NOMO-1 treated with DMSO at 0.1 percent for 48 hours (cell line): ENCODE measurements at regions not wholly inside any gene's neighbourhood (a gene's known extent, or its start where the extent isn't known, plus 50 kb on each side); places are given as distances from the start of the nearest gene placed in this dataset.

Experiments
- DNase-seq: peaks from one replicate; lab custom pipeline; 2025; ENCODE audit not compliant: unreplicated experiment; lab: John Stamatoyannopoulos, UW

DNA sequence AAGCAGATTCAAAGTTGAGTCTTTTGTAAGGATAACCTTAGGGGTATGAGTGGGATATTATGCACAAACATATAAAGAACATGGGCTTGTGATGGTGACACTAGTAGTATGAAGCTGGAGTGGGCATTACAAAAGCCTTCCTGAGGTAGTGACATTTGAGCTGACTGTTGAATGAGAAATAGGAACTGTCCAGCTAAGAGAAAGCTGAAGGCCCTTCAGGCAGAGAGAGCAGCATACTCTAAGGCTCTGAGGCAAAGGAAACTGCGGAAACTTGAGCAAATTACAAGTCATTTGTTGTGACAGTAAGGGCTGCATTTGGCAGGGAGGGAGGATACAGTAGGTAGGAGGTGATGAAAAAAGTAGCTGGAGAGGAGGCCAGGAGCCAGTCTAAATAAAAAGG is 190.7 kb upstream of the CD96 start:
- DNase-seq: no peak

GRCh38 chr3:111352585-111352984 is 189.4 kb upstream of the CD96 start:
- DNase-seq: no peak

- no peak for DNase-seq
These were observed 182.6 kb upstream of the CD96 start for GRCh38 chr3:111359261-111360030.

- DNase-seq: no peak
These were observed 179.5 kb upstream of the CD96 start for GRCh38 chr3:111362381-111363009.

GRCh38 chr3:111366515-111366914 is 175.5 kb upstream of the CD96 start:
- no peak for DNase-seq

GRCh38 chr3:111368056-111368455 is 173.9 kb upstream of the CD96 start:
- no peak for DNase-seq

DNA sequence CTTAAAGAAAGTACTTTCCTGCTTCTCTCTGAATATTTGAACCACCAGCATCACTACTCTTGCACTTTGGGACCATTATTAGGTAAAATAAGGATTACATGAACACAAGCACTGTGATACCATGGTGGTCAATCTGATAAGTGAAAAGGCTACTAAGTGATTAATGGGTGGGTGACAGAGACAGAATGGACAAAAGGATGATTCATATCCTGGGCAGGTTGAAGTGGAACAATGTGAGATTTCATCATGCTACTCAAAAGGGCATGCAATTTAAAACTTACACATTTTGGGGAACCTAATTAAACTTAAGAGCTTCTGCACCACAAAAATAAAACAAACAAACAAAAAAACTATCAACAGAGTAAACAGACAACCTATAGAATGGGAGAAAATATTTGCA is 172.0 kb upstream of the CD96 start:
- no peak for DNase-seq

DNA sequence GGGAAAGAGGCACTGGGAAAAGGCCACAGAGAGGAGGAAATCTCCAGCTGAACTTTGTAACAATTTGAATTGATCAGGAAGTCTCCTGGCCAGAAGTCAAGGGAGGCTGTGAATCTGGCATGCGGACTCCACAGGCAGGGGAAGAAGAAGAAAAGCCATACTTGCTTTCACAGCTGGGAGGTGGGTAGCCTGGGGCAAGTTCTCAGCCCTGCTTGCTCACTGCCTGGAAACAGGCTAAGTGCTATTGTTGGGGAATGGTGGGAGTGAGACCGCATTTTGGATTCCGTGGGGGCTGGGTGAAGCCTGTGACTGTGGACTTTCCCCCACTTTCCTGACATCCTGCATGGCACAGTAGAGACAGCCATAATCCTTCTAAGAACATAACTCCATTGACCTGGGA is 168.8 kb upstream of the CD96 start:
- DNase-seq: no peak

DNA sequence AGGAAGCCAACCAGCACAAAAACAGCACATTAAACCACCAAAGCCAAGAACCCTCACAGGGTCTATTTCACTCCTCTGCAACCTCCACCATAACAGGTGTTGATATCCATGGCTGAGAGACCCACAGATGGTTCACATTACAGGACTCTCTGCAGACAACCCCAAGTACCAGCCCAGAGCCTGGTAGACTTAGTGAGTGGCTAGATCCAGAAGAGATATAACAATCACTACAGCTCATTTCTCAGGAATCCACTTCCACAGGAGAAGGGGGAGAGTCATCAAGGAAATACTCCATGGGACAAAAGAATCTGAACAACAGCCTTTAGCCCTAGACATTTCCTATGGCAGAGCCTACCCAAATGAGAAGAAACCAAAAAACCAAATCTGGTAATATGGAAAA is 168.1 kb upstream of the CD96 start:
- no peak for DNase-seq

- DNase-seq: no peak
These were observed 156.0 kb upstream of the CD96 start for GRCh38 chr3:111385971-111386495.

DNA sequence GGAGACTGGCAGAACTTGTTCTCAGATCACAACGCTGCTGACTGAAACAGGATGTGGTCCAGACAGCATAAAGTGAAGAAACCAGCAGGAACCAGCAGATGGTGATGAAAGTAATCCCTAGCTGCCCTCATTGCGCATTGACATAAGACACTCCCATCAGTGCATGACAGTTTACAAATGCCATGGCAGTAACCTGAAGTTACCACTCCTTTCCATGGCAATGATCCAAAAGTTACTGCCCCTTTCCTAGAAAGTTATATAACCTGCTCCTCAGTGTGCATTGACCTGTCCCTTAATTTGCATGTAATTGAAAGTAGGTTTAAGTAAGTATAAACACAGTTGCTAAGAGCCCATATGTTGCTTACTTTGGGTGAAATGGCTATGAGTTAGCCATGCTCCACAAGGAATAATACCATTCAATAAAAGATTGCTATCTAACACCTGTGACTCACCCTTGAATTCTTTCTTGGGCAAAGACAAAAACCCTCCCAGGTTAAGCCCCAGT is 149.1 kb upstream of the CD96 start:
- peak; percentile 1 for DNase-seq

- DNase-seq: no peak
These were observed 129.3 kb upstream of the CD96 start for GRCh38 chr3:111412656-111413055.

GRCh38 chr3:111414531-111414930 is 127.5 kb upstream of the CD96 start:
- DNase-seq: no peak

- no peak for DNase-seq
These were observed 127.0 kb upstream of the CD96 start for GRCh38 chr3:111415018-111415417.

DNA sequence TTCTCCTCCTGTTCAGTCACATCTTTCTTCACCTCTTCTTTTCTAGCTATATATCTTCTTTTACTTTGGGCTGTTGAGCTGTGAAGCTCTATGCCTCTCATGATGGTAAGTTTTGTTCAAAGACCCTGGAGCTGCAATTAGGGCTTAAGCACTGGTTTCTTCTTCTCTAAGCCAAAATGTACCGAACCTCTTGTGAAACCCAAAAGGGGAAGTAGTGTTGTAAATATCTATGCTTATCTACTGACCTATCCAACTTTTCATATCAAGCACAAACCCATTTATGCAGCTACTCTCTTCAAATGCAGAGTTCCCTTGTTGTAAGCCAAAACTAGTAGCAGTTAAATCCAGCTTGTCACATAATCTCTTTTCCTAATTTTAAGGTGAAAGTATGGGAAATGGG is 123.6 kb upstream of the CD96 start:
- DNase-seq: peak; percentile 0

DNA sequence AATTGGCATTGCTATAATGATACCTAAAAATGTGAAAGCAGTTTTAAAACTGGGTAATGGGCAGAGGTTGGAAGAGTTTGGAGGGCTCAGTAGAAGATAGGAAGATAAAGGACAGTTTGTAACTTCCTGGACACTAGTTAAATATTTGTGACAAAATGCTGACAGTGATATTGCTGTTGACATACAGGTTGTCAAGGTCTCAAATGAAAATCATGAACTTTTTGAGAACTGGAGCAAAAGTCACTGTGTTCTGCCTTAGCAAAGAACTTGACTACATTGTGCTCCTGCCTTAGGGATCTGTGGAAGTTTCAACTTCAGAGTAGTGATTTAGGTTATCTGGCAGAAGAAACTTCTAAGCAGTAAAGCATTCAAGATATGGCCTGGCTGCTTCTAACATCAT is 113.7 kb upstream of the CD96 start:
- DNase-seq: no peak

DNA sequence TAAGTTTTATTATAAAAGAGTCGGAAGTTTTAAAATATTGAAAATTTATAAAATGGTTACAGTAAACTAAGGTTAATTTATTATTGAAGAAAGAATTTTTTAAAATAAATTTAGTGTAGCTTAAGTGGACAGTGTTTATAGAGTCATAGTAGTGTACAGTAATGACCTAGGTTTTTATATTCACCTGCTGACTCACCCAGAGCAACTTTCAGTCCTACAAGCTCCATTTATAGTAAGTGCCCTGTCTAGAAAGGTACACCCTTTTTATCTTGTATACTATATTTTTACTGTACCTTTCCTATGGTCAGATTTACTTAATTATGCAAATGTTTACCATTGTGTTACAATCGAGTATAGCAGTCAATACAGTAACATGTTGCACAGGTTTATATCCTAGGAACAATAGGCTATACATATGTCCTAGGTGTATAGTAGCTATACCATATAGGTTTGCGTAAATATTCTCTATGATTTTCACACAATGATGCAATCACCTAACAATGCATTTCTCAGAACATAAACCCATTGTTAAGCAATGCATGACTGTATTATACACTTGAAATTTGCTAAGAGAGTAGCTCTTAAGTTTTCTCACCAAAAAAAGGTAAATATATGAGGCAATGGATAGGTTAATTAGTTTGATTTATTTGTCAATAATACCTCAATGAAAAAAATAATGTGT is 106.9 kb upstream of the CD96 start:
- no peak for DNase-seq

- no peak for DNase-seq
These were observed 103.7 kb upstream of the CD96 start for GRCh38 chr3:111438283-111438682.

- no peak for DNase-seq
These were observed 87.4 kb upstream of the CD96 start for GRCh38 chr3:111454551-111454950.

DNA sequence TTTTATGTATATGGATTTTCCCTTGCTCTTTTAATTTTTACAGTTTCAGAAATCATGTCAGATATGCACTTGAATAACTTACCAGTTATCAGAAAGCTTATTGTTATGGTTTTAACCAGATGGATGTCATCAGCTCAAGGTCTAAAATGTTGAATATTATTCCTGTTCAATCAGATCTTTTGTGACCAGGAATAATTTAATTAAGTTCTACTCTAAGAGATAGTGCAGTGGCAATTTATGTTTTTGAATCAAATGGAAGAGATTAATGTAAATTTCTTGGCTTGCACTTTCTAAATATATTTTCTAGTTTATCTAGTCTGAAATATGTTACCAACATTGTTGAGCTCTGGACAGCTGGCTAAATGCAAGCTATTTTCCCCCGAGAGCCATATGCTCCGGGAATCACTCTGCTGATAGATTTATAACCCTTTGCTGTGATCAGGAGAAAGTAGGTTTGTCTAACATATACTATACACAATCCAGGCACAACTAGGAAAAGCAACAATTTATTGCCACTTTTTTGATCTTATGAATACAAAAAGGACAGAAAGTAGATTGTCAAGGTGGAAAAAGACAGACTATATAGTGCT is 76.8 kb upstream of the CD96 start:
- no peak for DNase-seq

- no peak for DNase-seq
These were observed 72.0 kb upstream of the CD96 start for GRCh38 chr3:111470032-111470431.
